Activated CD4-positive, alpha-beta T cell treated with anti-CD3 and anti-CD28 coated beads, Interleukin-2, amount 10 ng/mL, durations not matched to agents 7 days and 5 days (primary cell): ENCODE measurements at regions not wholly inside any gene's neighbourhood (a gene's known extent, or its start where the extent isn't known, plus 50 kb on each side); places are given as distances from the start of the nearest gene placed in this dataset.

Experiments
- CTCF ChIA-PET: fragments of 350-600 bp; sonication (Branson Sonifier 250); formaldehyde crosslinking; loops from one replicate; lab custom pipeline; 2021; ENCODE audit warnings: antibody characterized with exemption; lab: Charles Lee
- POLR2A ChIA-PET: fragments of 350-600 bp; sonication (Branson Sonifier 250); formaldehyde crosslinking; loops from one replicate; lab custom pipeline; 2021; ENCODE audit warnings: antibody characterized with exemption; lab: Charles Lee
- DNase-seq: peaks from one replicate; pipeline ENCODE4 v3.0.0-alpha.2; 2020
- H3K27ac Mint-ChIP-seq: one replicate; pipeline ENCODE4 v1.8.0; 2021; ENCODE audit warnings: mild to moderate bottlenecking, moderate library complexity, mixed read lengths
- H3K27me3 Mint-ChIP-seq: one replicate; pipeline ENCODE4 v1.8.0; 2021; ENCODE audit warnings: mixed read lengths
- H3K36me3 Mint-ChIP-seq: one replicate; pipeline ENCODE4 v1.8.0; 2021; ENCODE audit warnings: low read depth, mixed read lengths
- H3K4me1 Mint-ChIP-seq: one replicate; pipeline ENCODE4 v1.8.0; 2021; ENCODE audit warnings: mixed read lengths
- H3K4me3 Mint-ChIP-seq: one replicate; pipeline ENCODE4 v1.8.0; 2021; ENCODE audit warnings: mild to moderate bottlenecking, moderate library complexity, mixed read lengths
- H3K9me3 Mint-ChIP-seq: one replicate; pipeline ENCODE4 v1.8.0; 2021; ENCODE audit warnings: mixed read lengths

DNA sequence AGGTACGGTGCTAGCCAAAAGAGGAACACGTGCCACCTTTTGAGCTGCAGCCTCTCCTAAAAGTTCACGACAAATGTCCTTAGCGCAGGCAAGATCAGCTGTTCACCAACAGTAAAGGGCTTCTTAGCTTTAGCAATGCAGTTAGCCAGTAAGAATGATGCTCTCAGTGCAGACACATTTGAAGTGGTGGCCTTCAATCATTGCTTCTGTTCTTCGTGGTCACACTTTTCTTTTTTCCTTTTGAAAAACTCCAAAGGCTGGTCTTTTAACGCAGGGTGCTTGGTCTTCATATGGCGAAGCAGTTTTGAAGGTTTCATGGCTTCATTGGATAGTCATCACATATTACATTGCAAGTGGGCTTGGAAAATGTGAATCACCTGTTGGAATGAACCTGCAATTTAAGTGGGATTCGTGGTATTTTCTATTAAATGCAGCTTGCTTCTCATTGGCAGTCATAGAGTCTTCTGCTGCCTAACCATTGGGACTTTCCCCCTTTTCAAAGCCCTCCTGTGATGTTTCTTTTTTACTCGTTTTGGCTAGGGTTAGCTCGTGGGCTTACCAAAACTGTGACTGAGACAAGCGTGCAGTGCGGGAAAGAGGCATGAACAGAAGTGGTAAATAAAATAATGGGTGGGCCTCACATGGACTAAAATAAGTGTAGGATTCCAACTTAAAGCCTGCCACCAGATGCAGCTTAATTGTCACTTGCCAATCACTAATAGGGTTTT is 100.9 kb downstream of the MRPL36 start:
- no peak overlapping the region for H3K27ac Mint-ChIP-seq
- H3K4me3 Mint-ChIP-seq: no peak overlapping the region
- H3K27me3 Mint-ChIP-seq: peaks cover 16% of the 10 kb centered on the region
- no peak for DNase-seq
- CTCF ChIA-PET: no interaction called here
- H3K4me1 Mint-ChIP-seq: peaks cover 2% of the 10 kb centered on the region
- H3K9me3 Mint-ChIP-seq: no peaks in the 10 kb centered on the region
- POLR2A ChIA-PET: no interaction called here
- H3K36me3 Mint-ChIP-seq: no peaks in the 10 kb centered on the region

DNA sequence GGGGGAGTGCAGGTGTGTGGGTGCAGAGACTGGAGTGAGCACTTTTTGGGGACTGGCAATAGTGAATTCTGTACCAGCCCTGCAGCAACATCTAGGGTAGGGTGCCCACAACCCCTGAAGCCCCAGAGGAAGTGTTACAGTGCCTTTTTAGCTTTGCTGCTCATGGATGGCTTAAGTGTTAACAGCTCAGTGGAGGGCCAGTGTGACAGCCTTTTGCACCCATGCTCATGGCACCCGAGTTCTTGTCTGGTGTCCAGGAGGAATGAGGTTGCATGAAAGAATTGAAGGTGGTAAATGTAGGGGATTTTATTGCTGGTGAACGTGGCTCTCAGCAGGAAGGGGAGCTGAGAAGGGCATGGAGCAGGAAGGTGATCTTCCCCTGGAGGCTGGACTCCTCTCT is 107.3 kb downstream of the MRPL36 start:
- ChIA-PET CTCF (interaction anchor here (0.5 to 0.6 kb wide), 2 partner anchors 8 to 32 kb away, joined by 3 read pairs; no protein-coding TSS in a partner anchor), POLR2A (no interaction called here)
- no peaks in the 10 kb centered on the region for H3K36me3 Mint-ChIP-seq
- peaks cover 2% of the 10 kb centered on the region for H3K4me1 Mint-ChIP-seq
- H3K27me3 Mint-ChIP-seq: peaks cover 12% of the 10 kb centered on the region
- H3K9me3 Mint-ChIP-seq: no peaks in the 10 kb centered on the region
- H3K4me3 Mint-ChIP-seq: no peak overlapping the region
- no peak for DNase-seq
- H3K27ac Mint-ChIP-seq: no peak overlapping the region

DNA sequence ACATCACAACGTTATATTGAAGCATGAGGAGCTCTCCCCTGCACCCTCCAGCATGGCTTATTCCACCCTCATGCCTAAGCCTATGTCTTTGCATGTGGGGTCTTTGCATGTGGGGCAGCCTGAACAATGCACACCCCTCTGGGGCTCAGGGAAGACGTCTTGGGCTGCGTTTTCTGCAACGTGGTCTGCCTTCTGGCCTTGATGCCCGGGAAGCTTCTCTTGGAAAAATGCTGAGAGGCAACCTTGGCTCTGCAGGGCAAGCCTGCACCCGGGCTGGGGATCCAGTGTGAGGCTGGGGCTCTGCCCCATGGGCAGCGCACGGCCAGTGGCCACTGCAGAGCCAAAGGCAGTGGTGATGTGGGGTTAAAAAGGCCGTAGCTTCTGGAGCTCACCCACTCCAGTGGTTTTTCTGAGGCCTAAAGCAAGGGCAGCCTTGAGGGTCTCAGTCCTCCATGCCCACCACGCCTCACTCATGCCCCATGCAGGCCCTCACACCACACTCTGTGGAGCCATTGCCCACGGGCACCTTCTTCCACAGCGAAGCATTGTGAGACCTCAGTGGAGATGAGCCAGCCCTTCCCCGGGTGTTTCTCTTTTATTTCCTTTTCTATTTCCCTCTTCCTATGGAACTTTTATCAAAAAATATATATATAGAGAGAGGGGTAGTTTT is 112.2 kb downstream of the MRPL36 start:
- no peak overlapping the region for H3K4me3 Mint-ChIP-seq
- no peak for DNase-seq
- POLR2A ChIA-PET: no interaction called here
- CTCF ChIA-PET: no interaction called here
- H3K4me1 Mint-ChIP-seq: no peaks in the 10 kb centered on the region
- H3K9me3 Mint-ChIP-seq: no peaks in the 10 kb centered on the region
- H3K27me3 Mint-ChIP-seq: no peaks in the 10 kb centered on the region
- no peak overlapping the region for H3K27ac Mint-ChIP-seq
- H3K36me3 Mint-ChIP-seq: no peaks in the 10 kb centered on the region

GRCh38 chr5:1686016-1686802 is 113.4 kb downstream of the MRPL36 start:
- H3K27me3 Mint-ChIP-seq: no peaks in the 10 kb centered on the region
- ChIA-PET CTCF (no interaction called here), POLR2A (no interaction called here)
- DNase-seq: no peak
- H3K9me3 Mint-ChIP-seq: no peaks in the 10 kb centered on the region
- no peak overlapping the region for H3K4me3 Mint-ChIP-seq
- no peak overlapping the region for H3K27ac Mint-ChIP-seq
- no peaks in the 10 kb centered on the region for H3K36me3 Mint-ChIP-seq
- no peaks in the 10 kb centered on the region for H3K4me1 Mint-ChIP-seq

- Mint-ChIP-seq H3K9me3 (no peaks in the 10 kb centered on the region), H3K4me1 (no peaks in the 10 kb centered on the region), H3K27ac (no peak overlapping the region), H3K4me3 (no peak overlapping the region), H3K36me3 (no peaks in the 10 kb centered on the region), H3K27me3 (peaks cover 9% of the 10 kb centered on the region)
- CTCF ChIA-PET: no interaction called here
- POLR2A ChIA-PET: no interaction called here
- DNase-seq: no peak
These were observed 114.6 kb downstream of the MRPL36 start for GRCh38 chr5:1685066-1685465.

GRCh38 chr5:1681955-1682354 is 117.7 kb downstream of the MRPL36 start:
- H3K9me3 Mint-ChIP-seq: no peaks in the 10 kb centered on the region
- no peak overlapping the region for H3K27ac Mint-ChIP-seq
- no peaks in the 10 kb centered on the region for H3K36me3 Mint-ChIP-seq
- no peaks in the 10 kb centered on the region for H3K4me1 Mint-ChIP-seq
- CTCF ChIA-PET: no interaction called here
- no peak for DNase-seq
- H3K27me3 Mint-ChIP-seq: peaks cover 28% of the 10 kb centered on the region
- POLR2A ChIA-PET: no interaction called here
- no peak overlapping the region for H3K4me3 Mint-ChIP-seq

DNA sequence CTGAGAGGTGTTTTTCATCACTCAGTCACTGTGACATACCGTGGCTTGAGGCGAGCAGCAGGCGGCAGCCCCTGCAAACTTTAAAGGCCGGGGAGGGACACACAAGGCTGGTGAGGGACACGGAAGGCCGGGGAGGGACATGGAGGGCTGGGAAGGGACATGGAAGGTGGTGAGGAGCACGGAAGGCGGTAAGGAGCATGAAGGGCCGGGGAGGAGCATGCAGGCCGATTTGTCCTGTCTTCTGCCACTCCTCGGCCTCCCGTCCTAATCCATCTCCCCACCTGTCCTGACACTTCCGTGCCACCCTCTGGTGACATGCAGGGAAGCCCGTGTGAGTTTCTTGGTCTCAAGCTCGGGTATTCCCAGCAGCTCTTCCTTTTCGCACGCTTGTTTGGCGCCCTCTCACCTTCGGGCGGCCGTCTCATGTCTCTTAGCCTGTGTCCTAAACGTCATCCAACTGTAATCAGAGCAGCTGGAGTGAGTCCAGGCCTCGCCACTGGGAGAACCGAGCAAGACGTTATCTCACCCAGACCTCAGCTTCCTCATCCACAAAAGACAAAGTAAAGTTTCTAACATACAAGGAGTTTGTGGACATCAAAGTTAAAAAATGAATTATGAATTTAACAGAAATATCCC is 126.5 kb downstream of the MRPL36 start:
- no peak for DNase-seq
- POLR2A ChIA-PET: no interaction called here
- CTCF ChIA-PET: interaction anchor here (1.2 kb wide), 1 partner anchor 28 kb away, joined by 5 read pairs; no protein-coding TSS in a partner anchor
- Mint-ChIP-seq H3K9me3 (no peaks in the 10 kb centered on the region), H3K27ac (no peak overlapping the region), H3K4me1 (no peaks in the 10 kb centered on the region), H3K36me3 (no peaks in the 10 kb centered on the region), H3K4me3 (no peak overlapping the region), H3K27me3 (peaks cover 55% of the 10 kb centered on the region)

GRCh38 chr5:1672396-1672795 is 127.2 kb downstream of the MRPL36 start:
- H3K9me3 Mint-ChIP-seq: no peaks in the 10 kb centered on the region
- no peak overlapping the region for H3K27ac Mint-ChIP-seq
- no peak overlapping the region for H3K4me3 Mint-ChIP-seq
- ChIA-PET CTCF (interaction anchor here (0.6 to 1.2 kb wide), 2 partner anchors 29 to 683 kb away, joined by 3 to 5 read pairs; no protein-coding TSS in a partner anchor), POLR2A (no interaction called here)
- no peaks in the 10 kb centered on the region for H3K36me3 Mint-ChIP-seq
- peaks cover 53% of the 10 kb centered on the region for H3K27me3 Mint-ChIP-seq
- no peaks in the 10 kb centered on the region for H3K4me1 Mint-ChIP-seq
- no peak for DNase-seq

DNA sequence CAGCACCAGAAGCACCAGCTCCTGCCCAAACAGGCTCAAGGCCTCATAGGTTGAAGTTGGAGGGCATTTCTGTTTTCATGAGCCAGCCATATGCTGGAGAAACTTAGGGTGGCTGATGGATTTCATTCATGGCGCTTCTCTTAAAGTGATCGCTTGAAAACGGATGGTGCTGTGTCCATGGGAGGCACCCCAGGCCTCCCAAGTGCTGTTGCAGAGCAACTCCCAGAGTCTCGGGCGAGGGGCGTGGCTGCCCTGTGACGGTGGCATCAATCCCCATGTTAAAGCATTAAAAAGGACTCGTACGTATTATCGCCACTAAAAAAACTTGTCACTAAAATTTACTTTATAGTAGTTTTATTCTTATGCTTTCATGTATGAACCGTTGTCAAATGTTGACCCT is 128.3 kb downstream of the MRPL36 start:
- POLR2A ChIA-PET: no interaction called here
- Mint-ChIP-seq H3K27ac (no peak overlapping the region), H3K9me3 (no peaks in the 10 kb centered on the region), H3K27me3 (peaks cover 55% of the 10 kb centered on the region), H3K4me3 (no peak overlapping the region), H3K36me3 (no peaks in the 10 kb centered on the region), H3K4me1 (peaks cover 2% of the 10 kb centered on the region)
- DNase-seq: no peak
- CTCF ChIA-PET: no interaction called here

DNA sequence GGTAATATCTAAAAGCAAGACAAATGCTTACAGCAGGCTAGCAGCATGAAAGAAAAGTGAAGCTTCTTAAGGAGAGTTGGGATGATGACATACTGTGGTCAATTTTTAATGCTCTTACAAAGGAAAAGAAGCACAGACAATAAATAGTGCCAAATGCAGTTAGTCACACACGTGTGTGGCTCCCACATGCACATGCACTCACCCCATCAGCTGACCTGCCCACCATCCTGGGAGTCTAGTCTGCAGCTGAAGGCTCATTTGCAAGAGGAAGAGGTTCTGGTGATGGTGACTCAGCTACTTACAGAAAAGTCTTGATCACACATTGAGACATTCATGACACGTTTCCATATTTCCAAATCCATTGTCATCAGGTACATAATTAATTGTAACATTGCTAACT is 129.3 kb downstream of the MRPL36 start:
- Mint-ChIP-seq H3K27me3 (peaks cover 64% of the 10 kb centered on the region), H3K36me3 (no peaks in the 10 kb centered on the region), H3K4me3 (peak overlapping the region; percentile 25), H3K9me3 (no peaks in the 10 kb centered on the region), H3K4me1 (peaks cover 2% of the 10 kb centered on the region), H3K27ac (no peak overlapping the region)
- POLR2A ChIA-PET: no interaction called here
- DNase-seq: no peak
- CTCF ChIA-PET: interaction anchor here (1.2 kb wide), 1 partner anchor 17 kb away, joined by 3 read pairs; no protein-coding TSS in a partner anchor

DNA sequence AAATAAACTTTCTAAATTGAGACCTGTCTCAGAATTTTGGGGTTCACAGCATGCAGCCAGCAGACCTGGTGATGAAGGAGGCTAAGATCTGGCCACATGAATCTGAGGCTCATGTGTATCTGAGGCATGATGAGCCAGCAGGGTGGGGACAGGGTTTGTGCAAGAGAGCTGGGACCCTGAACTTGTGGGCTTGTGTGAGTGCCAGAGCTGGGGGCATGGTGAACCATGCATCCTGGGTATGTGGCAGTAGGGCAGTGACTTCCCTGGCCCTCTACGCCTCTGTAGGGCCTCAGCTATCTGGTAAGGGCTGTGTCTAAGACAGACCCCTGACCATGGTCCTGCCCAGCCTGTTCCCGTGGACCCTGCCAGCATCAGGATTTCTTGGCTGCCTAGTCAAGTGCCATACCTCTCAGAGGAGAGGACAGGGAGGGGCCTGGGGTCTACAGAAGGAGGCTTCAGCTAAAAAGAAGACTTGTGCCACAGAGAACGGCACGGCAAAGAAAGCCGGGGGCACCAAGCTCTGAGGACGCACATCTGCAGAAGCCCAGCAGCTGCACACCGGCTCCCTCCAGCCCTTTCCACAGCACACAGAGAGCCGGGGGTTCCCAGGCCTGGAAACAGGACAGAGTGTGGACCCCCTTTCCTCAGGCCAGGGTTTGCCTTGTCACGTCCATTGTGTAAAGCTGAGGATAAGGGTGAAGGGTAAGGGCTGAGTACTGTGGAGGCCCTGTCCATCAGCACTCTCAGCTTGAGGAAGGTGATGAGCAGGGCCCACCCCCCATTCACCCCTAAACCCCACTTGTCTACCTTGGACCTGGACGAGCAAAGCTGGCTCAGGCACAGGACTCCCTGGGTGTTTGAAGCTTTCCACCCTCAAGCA is 130.1 kb downstream of the MRPL36 start:
- Mint-ChIP-seq H3K27ac (no peak overlapping the region), H3K4me3 (no peak overlapping the region)
- POLR2A ChIA-PET: no interaction called here

More for the DNA sequence above, 130.1 kb downstream of the MRPL36 start:
- no peak for DNase-seq
- Mint-ChIP-seq H3K4me1 (peaks cover 2% of the 10 kb centered on the region), H3K9me3 (no peaks in the 10 kb centered on the region), H3K27me3 (peaks cover 64% of the 10 kb centered on the region), H3K36me3 (no peaks in the 10 kb centered on the region)
- CTCF ChIA-PET: interaction anchor here (1.1 to 1.2 kb wide), 2 partner anchors 17 to 107 kb away, joined by 3 read pairs; no protein-coding TSS in a partner anchor
